ENCODE measurements at regions not wholly inside any gene's neighbourhood (a gene's known extent, or its start where the extent isn't known, plus 50 kb on each side); places are given as distances from the start of the nearest gene placed in this dataset.

GRCh38 chr1:208985231-208985630, 598.3 kb upstream of the CAMK1G start:
- TF ChIP-seq CTCF (IDR thresholded peaks at IDR 0.05) (no peak), POLR2A (IDR thresholded peaks at IDR 0.05) (no peak)
